GM18861 (cell line): ENCODE measurements at regions not wholly inside any gene's neighbourhood (a gene's known extent, or its start where the extent isn't known, plus 50 kb on each side); places are given as distances from the start of the nearest gene placed in this dataset.
"Not testable (repeated sequence)": the region's sequence is repeated elsewhere in the genome, so short reads cannot be mapped to it uniquely, and the experiment has no call there.

ENCODE experiments used
- ATAC-seq: cut with Tn5 transposase; IDR thresholded peaks from one replicate; pipeline ENCODE4 v1.9.1; 2021; ENCODE audit not compliant: unreplicated experiment

- no peak for ATAC-seq
Observed at GRCh38 chr5:89069591-89069990, 186.6 kb upstream of the MEF2C start.

- no peak for ATAC-seq
Observed at GRCh38 chr5:89067362-89067761, 184.4 kb upstream of the MEF2C start.

GRCh38 chr5:89065919-89066318, 182.9 kb upstream of the MEF2C start:
- peak; percentile 79 for ATAC-seq

- no peak for ATAC-seq
Observed at GRCh38 chr5:89064736-89065135, 181.8 kb upstream of the MEF2C start.

- peak; percentile 42 for ATAC-seq
Observed at GRCh38 chr5:89064054-89064453, 181.1 kb upstream of the MEF2C start.

- no peak for ATAC-seq
Observed at GRCh38 chr5:89060768-89061167, 177.8 kb upstream of the MEF2C start.

GRCh38 chr5:89059274-89059673, 176.3 kb upstream of the MEF2C start:
- ATAC-seq: no peak

GRCh38 chr5:89055695-89056085, 172.7 kb upstream of the MEF2C start:
- no peak for ATAC-seq

- ATAC-seq: no peak
Observed at GRCh38 chr5:89055015-89055694, 172.2 kb upstream of the MEF2C start.

GRCh38 chr5:89053547-89053946, 170.6 kb upstream of the MEF2C start:
- no peak for ATAC-seq

GRCh38 chr5:89050062-89050461, 167.1 kb upstream of the MEF2C start:
- ATAC-seq: not testable (repeated sequence)

GRCh38 chr5:89047571-89047970, 164.6 kb upstream of the MEF2C start:
- ATAC-seq: no peak

GRCh38 chr5:89045216-89045615, 162.2 kb upstream of the MEF2C start:
- no peak for ATAC-seq

- no peak for ATAC-seq
Observed at GRCh38 chr5:89044674-89045200, 161.8 kb upstream of the MEF2C start.

- peak; percentile 92 for ATAC-seq
Observed at GRCh38 chr5:89043676-89044075, 160.7 kb upstream of the MEF2C start.

GRCh38 chr5:89042746-89043145, 159.8 kb upstream of the MEF2C start:
- no peak for ATAC-seq

GRCh38 chr5:89041976-89042375, 159.0 kb upstream of the MEF2C start:
- ATAC-seq: no peak

- no peak for ATAC-seq
Observed at GRCh38 chr5:89041249-89041779, 158.3 kb upstream of the MEF2C start.

- no peak for ATAC-seq
Observed at GRCh38 chr5:89036704-89037489, 153.9 kb upstream of the MEF2C start.

- ATAC-seq: no peak
Observed at GRCh38 chr5:89036166-89036565, 153.2 kb upstream of the MEF2C start.

- ATAC-seq: peak; percentile 67
Observed at GRCh38 chr5:89034588-89034987, 151.6 kb upstream of the MEF2C start.

GRCh38 chr5:89030798-89031197, 147.8 kb upstream of the MEF2C start:
- ATAC-seq: no peak
